OCI-LY1 (cell line): ENCODE measurements at regions not wholly inside any gene's neighbourhood (a gene's known extent, or its start where the extent isn't known, plus 50 kb on each side); places are given as distances from the start of the nearest gene placed in this dataset.
"Not testable (repeated sequence)": the region's sequence is repeated elsewhere in the genome, so short reads cannot be mapped to it uniquely, and the experiment has no call there.

Experiments
- H2AFZ ChIP-seq: fragments of 200-600 bp; sonication (generic), shearing (Covaris generic); 2 replicates; pipeline ENCODE4 v1.6.0; 2014; ENCODE audit warnings: antibody characterized with exemption, mild to moderate bottlenecking, low read length
- H3F3A ChIP-seq: fragments of 200-600 bp; sonication (generic), shearing (Covaris generic); 2 replicates; pipeline ENCODE4 v1.6.0; 2014; ENCODE audit warnings: mild to moderate bottlenecking, antibody characterized with exemption, low read length, moderate library complexity; ENCODE audit not compliant: insufficient read depth
- H3K27ac ChIP-seq: fragments of 200-600 bp; sonication (generic); 2 replicates; pipeline ENCODE4 v1.5.1; 2014; ENCODE audit warnings: low read length, mixed run types, mild to moderate bottlenecking, low read depth; ENCODE audit not compliant: poor library complexity, severe bottlenecking
- H3K27me3 ChIP-seq: fragments of 200-600 bp; sonication (generic); 2 replicates; pipeline ENCODE4 v1.6.0; 2014; ENCODE audit warnings: antibody characterized with exemption, mild to moderate bottlenecking, low read length, moderate library complexity; ENCODE audit not compliant: insufficient read depth
- H3K36me3 ChIP-seq: fragments of 200-600 bp; sonication (generic); 2 replicates; pipeline ENCODE4 v1.6.1; 2014; ENCODE audit warnings: mild to moderate bottlenecking, antibody characterized with exemption, low read length, moderate library complexity, mixed read lengths; ENCODE audit not compliant: insufficient read depth
- H3K4me1 ChIP-seq: fragments of 200-600 bp; sonication (generic); 2 replicates; pipeline ENCODE4 v1.5.1; 2014; ENCODE audit warnings: mild to moderate bottlenecking, low read length, moderate library complexity; ENCODE audit not compliant: insufficient read depth, severe bottlenecking
- H3K4me2 ChIP-seq: fragments of 200-600 bp; sonication (generic), shearing (Covaris generic); 2 replicates; pipeline ENCODE4 v1.6.1; 2014; ENCODE audit warnings: low read length
- H3K4me3 ChIP-seq: fragments of 200-600 bp; sonication (generic); 2 replicates; pipeline ENCODE4 v1.5.1; 2014; ENCODE audit warnings: low read length, low read depth, mild to moderate bottlenecking, mixed read lengths; ENCODE audit not compliant: poor library complexity, severe bottlenecking
- H3K79me2 ChIP-seq: fragments of 200-600 bp; shearing (Covaris generic); 2 replicates; pipeline ENCODE4 v1.6.1; 2016; ENCODE audit warnings: mixed run types, low read length, mixed read lengths; ENCODE audit not compliant: insufficient read depth
- H3K9ac ChIP-seq: fragments of 200-600 bp; sonication (generic), shearing (Covaris generic); 2 replicates; pipeline ENCODE4 v1.6.1; 2014; ENCODE audit warnings: mild to moderate bottlenecking, low read length, mixed read lengths
- H3K9me2 ChIP-seq: fragments of 200-600 bp; sonication (generic), shearing (Covaris generic); 2 replicates; pipeline ENCODE4 v1.6.1; 2014; ENCODE audit warnings: low read depth, mild to moderate bottlenecking, low read length, mixed read lengths
- H3K9me3 ChIP-seq: fragments of 200-600 bp; shearing (Covaris generic); 2 replicates; pipeline ENCODE4 v1.6.1; 2014; ENCODE audit warnings: low read length, mixed read lengths
- H4K20me1 ChIP-seq: fragments of 200-600 bp; sonication (generic), shearing (Covaris generic); 2 replicates; pipeline ENCODE4 v1.6.0; 2016; ENCODE audit warnings: mild to moderate bottlenecking, low read length; ENCODE audit not compliant: insufficient read depth
- EZH2 ChIP-seq: fragments of 200-600 bp; sonication (generic), shearing (Covaris generic); IDR thresholded peaks from 2 replicates; pipeline ENCODE4 v1.8.0; 2017; ENCODE audit warnings: borderline replicate concordance, mixed run types, mild to moderate bottlenecking, antibody characterized with exemption, low read length, moderate library complexity, mixed read lengths
- TF ChIP-seq, protein P1 (sequence below): fragments of 200-600 bp; sonication (generic), shearing (Covaris generic); IDR thresholded peaks from 2 replicates; pipeline ENCODE4 v1.5.1; 2017; ENCODE audit warnings: mild to moderate bottlenecking, antibody characterized with exemption, low read length, moderate library complexity, mixed read lengths

DNA sequence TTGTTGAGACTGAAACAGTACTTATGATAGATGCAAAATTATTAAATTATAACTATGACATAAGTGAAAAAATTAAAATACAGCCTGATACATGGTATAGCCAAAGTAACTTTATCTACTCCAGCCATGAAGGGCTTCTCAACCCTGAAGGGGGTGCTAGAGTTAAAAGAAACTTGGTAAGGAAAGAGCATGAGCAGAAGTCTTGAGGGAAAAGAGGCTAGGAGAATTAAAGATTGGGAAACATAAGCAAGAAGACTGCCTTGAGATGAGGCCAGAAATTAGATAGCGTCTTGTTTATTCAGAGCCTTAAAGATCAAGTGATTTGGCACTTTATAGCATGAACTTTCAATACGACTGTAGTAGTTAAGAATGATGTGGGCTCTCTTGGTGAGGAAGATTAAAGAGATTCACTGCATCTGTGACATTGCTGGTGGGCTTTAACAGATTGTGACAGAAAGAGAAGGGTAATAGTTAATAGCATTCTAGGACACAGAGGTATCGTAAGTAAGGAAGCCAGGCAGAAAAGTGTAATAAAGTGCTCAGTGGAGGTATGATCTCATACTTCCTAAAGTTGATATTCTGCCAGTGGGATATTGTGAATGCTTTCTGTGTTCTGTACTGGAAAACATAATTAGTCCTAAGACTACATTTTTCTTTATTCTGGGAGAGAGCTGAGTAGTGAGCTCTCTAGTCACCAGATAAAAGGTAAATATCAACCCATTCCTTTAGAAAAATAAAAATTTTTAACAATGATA, 385.4 kb upstream of the PRR20A start:
- Histone ChIP-seq H3K9me2 (no peaks in the 10 kb centered on the region), H3K27ac (no peak overlapping the region), H3K4me2 (no peak overlapping the region), H3K4me1 (no peaks in the 10 kb centered on the region), H4K20me1 (no peaks in the 10 kb centered on the region), H3F3A (no peaks in the 10 kb centered on the region), H2AFZ (no peak overlapping the region), H3K9ac (no peak overlapping the region), H3K27me3 (no peaks in the 10 kb centered on the region), H3K9me3 (no peaks in the 10 kb centered on the region), H3K79me2 (no peaks in the 10 kb centered on the region), H3K36me3 (no peaks in the 10 kb centered on the region), H3K4me3 (no peak overlapping the region)
- no peak for TF ChIP-seq EZH2
- TF ChIP-seq, protein P1, sequence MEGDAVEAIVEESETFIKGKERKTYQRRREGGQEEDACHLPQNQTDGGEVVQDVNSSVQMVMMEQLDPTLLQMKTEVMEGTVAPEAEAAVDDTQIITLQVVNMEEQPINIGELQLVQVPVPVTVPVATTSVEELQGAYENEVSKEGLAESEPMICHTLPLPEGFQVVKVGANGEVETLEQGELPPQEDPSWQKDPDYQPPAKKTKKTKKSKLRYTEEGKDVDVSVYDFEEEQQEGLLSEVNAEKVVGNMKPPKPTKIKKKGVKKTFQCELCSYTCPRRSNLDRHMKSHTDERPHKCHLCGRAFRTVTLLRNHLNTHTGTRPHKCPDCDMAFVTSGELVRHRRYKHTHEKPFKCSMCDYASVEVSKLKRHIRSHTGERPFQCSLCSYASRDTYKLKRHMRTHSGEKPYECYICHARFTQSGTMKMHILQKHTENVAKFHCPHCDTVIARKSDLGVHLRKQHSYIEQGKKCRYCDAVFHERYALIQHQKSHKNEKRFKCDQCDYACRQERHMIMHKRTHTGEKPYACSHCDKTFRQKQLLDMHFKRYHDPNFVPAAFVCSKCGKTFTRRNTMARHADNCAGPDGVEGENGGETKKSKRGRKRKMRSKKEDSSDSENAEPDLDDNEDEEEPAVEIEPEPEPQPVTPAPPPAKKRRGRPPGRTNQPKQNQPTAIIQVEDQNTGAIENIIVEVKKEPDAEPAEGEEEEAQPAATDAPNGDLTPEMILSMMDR = no peak; the same call in 1 of the 2 replicates

DNA sequence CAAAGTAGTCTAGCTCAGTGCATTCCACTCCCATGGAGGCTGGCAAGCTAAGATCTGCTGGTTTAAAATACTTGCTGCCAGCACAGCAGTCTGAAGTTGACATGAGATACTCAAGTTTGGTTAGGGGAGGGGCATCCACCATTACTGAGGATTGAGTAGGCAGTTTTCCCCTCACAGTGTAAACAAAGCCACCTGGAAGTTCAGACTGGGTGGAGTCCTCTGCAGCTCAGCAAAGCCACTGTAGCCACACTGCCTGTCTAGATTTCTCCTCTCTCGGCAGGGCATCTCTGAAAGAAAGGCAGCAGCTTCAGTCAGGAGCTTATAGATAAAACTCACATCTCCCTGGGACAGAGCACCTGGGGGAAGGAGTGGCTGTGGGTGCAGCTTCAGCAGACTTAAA, 377.4 kb upstream of the PRR20A start:
- H3K4me2 ChIP-seq, H3K79me2 ChIP-seq, H3K9me2 ChIP-seq, H2AFZ ChIP-seq, H3F3A ChIP-seq, H3K9me3 ChIP-seq, H3K27me3 ChIP-seq, H3K4me3 ChIP-seq, H3K36me3 ChIP-seq, H3K4me1 ChIP-seq, H3K9ac ChIP-seq, H4K20me1 ChIP-seq, H3K27ac ChIP-seq: not testable (repeated sequence)

DNA sequence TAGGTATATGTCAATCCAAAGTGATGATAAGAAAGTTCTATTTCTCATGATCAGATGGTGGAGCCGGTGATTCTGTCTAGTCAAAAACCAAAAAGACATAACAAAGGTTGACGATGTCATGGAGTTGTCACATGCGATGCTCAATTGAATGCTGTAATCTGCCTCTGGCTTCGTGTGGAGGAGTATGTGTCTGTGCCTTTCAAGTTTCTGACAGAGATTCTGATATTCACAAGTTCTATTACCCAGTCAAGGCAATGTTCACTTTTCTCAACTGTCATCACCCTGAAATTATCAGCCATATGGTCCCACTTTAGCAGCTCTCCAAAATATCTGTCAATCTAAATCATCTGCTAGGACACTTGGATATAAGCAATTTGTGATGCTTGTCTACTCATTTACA, 367.6 kb upstream of the PRR20A start:
- Histone ChIP-seq H3K4me3 (no peak overlapping the region), H3K4me1 (no peaks in the 10 kb centered on the region), H2AFZ (no peak overlapping the region), H3K27ac (no peak overlapping the region), H3K4me2 (no peak overlapping the region), H3K9ac (no peak overlapping the region), H3K9me3 (no peaks in the 10 kb centered on the region), H3F3A (no peaks in the 10 kb centered on the region), H3K36me3 (no peaks in the 10 kb centered on the region), H3K27me3 (no peaks in the 10 kb centered on the region), H4K20me1 (no peaks in the 10 kb centered on the region), H3K9me2 (no peaks in the 10 kb centered on the region), H3K79me2 (no peaks in the 10 kb centered on the region)
- TF ChIP-seq EZH2 = no peak
- TF ChIP-seq, protein P1 = no peak

DNA sequence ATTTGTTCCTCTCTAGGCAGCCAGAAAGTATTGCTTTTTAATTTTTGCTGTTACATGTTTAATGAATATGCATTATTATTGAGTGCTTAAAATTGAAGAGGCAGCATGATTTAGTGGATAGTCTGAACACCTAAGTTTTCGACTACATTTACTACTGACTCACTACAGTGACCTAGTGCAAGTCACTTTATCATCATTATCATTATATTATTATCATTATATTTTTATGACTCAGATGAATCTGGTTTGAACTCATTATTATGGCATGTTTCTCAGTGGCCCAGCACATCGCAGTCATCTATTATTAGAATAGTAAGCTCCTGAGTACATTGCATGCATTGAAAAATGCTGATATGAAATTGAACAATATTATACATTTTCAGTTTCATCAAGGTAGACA, 351.2 kb upstream of the PRR20A start:
- Histone ChIP-seq H3K9ac (no peak overlapping the region), H3K27ac (no peak overlapping the region), H3K27me3 (no peaks in the 10 kb centered on the region)

More for the DNA sequence above, 351.2 kb upstream of the PRR20A start:
- Histone ChIP-seq H3F3A (no peaks in the 10 kb centered on the region), H3K79me2 (no peaks in the 10 kb centered on the region), H3K9me2 (no peaks in the 10 kb centered on the region), H3K4me2 (no peak overlapping the region), H2AFZ (no peak overlapping the region), H4K20me1 (no peaks in the 10 kb centered on the region), H3K36me3 (no peaks in the 10 kb centered on the region), H3K4me1 (no peaks in the 10 kb centered on the region), H3K4me3 (no peak overlapping the region), H3K9me3 (no peaks in the 10 kb centered on the region)
- no peak for TF ChIP-seq EZH2
- TF ChIP-seq, protein P1 = no peak
